GM12872 (cell line): ENCODE measurements at regions not wholly inside any gene's neighbourhood (a gene's known extent, or its start where the extent isn't known, plus 50 kb on each side); places are given as distances from the start of the nearest gene placed in this dataset.

Experiments used
- CTCF ChIP-seq: IDR thresholded peaks from 3 replicates; pipeline ENCODE4 v1.5.1; 2011; ENCODE audit warnings: low read depth, mild to moderate bottlenecking, low read length, moderate library complexity; ENCODE audit not compliant: insufficient read depth

GRCh38 chr11:19506816-19507486 lies 205.7 kb upstream of the NAV2 start:
- TF ChIP-seq CTCF = no peak

GRCh38 chr11:19502691-19503253 lies 209.9 kb upstream of the NAV2 start:
- no peak for TF ChIP-seq CTCF

- no peak for TF ChIP-seq CTCF
These were observed 211.0 kb upstream of the NAV2 start for GRCh38 chr11:19501631-19502030.

- TF ChIP-seq CTCF = no peak
These were observed 212.6 kb upstream of the NAV2 start for GRCh38 chr11:19499999-19500398.

- no peak for TF ChIP-seq CTCF
These were observed 213.5 kb upstream of the NAV2 start for GRCh38 chr11:19499026-19499669.

- TF ChIP-seq CTCF = no peak
These were observed 219.0 kb upstream of the NAV2 start for GRCh38 chr11:19493446-19494213.

- no peak for TF ChIP-seq CTCF
These were observed 230.1 kb upstream of the NAV2 start for GRCh38 chr11:19482319-19483100.
